SK-N-SH (cell line): ENCODE measurements at regions not wholly inside any gene's neighbourhood (a gene's known extent, or its start where the extent isn't known, plus 50 kb on each side); places are given as distances from the start of the nearest gene placed in this dataset.

Experiments
- CHD2 ChIP-seq: fragments of 150-350 bp; IDR thresholded peaks from 2 replicates; pipeline ENCODE4 v1.6.1; 2018; ENCODE audit warnings: low read length; ENCODE audit not compliant: partially characterized antibody
- CTCF ChIP-seq: fragments of 200-600 bp; sonication (generic); IDR thresholded peaks from 2 replicates; pipeline ENCODE4 v1.6.1; 2017; ENCODE audit warnings: antibody characterized with exemption, mild to moderate bottlenecking, moderate library complexity
- EP300 ChIP-seq, 2 experiments: IDR thresholded peaks; 2 replicates each; pipeline versions ENCODE4 v1.4.0 to v1.6.1; 2012; ENCODE audit warnings: borderline replicate concordance in 1 of 2, low read depth in 1 of 2, low read length in 1 of 2
- MAX ChIP-seq: IDR thresholded peaks from 2 replicates; pipeline ENCODE4 v1.4.0; 2012; ENCODE audit warnings: low read depth
- NRF1 ChIP-seq: IDR thresholded peaks from 2 replicates; pipeline ENCODE4 v1.6.1; 2012; ENCODE audit warnings: low read depth, mild to moderate bottlenecking, low read length
- REST ChIP-seq: IDR thresholded peaks from 2 replicates; pipeline ENCODE4 v1.6.1; 2012; ENCODE audit warnings: mild to moderate bottlenecking, low read depth, low read length, moderate library complexity
- RFX5 ChIP-seq: IDR thresholded peaks from 2 replicates; pipeline ENCODE4 v1.6.1; 2012; ENCODE audit warnings: mild to moderate bottlenecking, improper control_type of control experiment, low read length
- RXRA ChIP-seq: IDR thresholded peaks from 2 replicates; pipeline ENCODE4 v1.4.0; 2012; ENCODE audit warnings: low read depth, mild to moderate bottlenecking, borderline replicate concordance
- SIN3A ChIP-seq: IDR thresholded peaks from 2 replicates; pipeline ENCODE4 v1.6.1; 2012; ENCODE audit warnings: low read depth, mild to moderate bottlenecking, low read length, moderate library complexity, borderline replicate concordance
- USF2 ChIP-seq: fragments of 150-350 bp; IDR thresholded peaks from 2 replicates; pipeline ENCODE4 v1.6.1; 2017; ENCODE audit warnings: antibody characterized with exemption, low read length, low read depth, borderline replicate concordance

- TF ChIP-seq RXRA (no peak), REST (no peak), CHD2 (no peak), SIN3A (no peak), CTCF (no peak), EP300 (IDR thresholded peaks at IDR 0.05; ENCODE audit: borderline replicate concordance in 1 of 2, low read depth in 1 of 2, low read length in 1 of 2) (no peak), RFX5 (no peak), MAX (no peak), NRF1 (no peak), USF2 (no peak)
Measured at GRCh38 chr6:48689498-48689897, 578.5 kb upstream of the PTCHD4 start.
